HG03175 (cell line): ENCODE measurements at regions not wholly inside any gene's neighbourhood (a gene's known extent, or its start where the extent isn't known, plus 50 kb on each side); places are given as distances from the start of the nearest gene placed in this dataset.
A peak's percentile ranks its signal among the peaks of the same experiment; 100 is the strongest.

ENCODE experiments used
- ATAC-seq: cut with Tn5 transposase; IDR thresholded peaks from one replicate; pipeline ENCODE4 v1.9.1; 2021; ENCODE audit warnings: mild to moderate bottlenecking, moderate library complexity; ENCODE audit not compliant: unreplicated experiment

DNA sequence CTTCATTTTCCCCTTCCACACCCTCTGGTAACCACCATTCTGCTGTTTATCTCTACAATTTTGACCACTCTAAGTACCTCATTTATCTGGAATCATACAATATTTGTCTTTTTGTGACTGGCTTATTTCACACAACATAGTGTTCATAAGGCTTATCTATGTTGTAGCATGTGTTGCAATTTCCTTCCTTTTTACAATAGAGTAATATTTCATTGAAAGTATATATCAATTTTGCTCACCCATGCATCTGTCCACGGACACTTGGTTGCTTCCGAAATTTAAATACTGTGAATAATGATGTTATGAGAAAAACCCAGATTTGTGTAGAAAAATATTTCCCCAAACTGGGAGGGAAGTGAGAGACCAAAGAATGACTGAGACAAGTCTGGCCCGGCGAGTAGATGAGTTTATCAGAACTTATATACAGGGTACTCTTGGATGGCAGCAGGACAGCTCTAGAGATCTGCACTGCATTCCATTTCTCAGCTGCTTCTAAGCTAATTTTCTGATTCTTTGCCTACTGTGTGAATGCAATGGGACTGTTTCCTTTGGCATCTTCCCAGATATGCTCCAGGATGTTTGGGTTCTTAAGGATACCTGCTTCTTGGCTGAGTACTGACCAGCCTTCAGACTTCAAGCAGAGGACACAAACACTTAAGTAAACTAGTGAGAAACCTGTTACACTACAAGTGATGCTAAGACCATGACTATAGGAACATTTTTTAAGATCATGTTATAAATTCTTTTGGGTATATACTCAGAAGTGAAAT lies 834.0 kb upstream of the PCDH9 start:
- no peak for ATAC-seq

DNA sequence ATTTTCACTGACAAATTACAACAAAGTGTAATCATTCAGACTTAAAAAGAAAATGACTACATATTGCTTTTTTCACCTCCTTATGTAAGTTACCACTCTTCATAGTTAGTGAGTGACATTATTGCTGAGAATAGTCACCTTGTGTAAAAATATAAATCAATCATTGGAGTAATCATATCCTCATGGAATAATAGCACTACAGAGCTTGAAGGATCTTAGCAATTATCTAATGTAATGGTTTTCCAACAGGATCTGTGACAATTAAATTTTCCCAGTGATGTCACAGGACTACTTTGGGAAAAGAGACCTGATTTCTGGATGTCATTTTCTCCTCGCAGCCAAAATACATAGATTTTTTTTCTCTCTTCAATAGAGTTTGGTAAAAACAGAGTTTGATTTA lies 833.0 kb upstream of the PCDH9 start:
- ATAC-seq, result no peak

DNA sequence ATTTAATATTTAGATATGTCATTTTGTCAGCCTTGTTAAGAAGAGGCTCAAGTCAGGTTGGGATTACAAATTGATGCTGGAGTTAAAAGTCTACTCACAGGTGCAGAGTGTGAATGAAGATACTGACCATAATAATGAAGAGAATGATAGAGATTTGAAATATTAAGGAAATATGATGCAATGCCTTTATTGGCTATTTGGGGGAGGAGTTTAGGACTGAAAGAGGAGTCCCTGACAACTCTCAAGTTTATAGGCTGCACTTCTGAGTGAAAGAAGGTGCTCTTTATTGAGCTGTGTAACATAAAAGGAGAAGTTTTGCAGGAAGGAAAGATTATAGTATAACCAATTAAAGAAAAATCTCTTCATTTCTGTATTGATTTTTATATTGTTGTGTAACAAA lies 827.7 kb upstream of the PCDH9 start:
- no peak for ATAC-seq

DNA sequence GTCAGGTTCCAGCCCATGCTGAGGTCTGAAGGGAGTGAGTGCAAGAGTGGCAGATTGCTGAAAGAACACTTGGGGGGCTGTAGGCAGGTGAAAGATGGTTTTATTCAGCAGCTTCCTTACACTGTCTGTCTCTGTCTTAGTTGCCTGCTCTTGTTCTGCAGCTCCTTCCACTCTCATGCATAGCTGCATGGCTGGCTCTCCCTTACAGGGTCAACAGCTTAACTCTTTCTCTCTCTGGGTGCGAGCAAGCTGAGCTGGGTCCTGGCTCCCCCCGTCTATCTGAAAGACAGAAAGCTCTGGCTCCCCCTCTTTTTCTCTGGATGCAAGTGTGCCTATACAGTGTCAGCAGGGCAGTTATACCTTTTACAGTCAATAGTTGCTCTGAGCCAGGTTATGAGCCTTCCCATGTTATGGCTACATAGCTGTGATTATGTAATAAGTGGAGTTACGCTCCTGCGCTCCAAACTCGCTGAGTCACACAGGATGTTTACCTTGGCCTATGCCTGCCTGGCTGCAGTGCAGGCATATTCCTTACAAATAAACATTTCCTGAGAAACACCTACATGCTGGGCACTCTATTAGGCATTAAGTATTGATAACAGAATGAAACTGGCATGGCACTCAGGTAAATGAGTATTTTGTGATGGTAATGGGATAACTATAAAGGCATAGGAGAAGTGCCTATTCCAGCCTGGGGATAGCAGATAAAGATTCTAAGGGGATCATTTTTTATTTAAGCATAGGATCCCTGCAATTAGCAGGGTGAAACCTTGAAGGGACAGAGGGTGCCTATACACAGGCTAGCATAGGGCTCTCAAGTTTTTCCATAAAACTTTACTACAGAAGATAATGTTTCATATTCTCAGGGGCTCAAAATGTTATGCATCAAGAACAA lies 826.9 kb upstream of the PCDH9 start:
- no peak for ATAC-seq

DNA sequence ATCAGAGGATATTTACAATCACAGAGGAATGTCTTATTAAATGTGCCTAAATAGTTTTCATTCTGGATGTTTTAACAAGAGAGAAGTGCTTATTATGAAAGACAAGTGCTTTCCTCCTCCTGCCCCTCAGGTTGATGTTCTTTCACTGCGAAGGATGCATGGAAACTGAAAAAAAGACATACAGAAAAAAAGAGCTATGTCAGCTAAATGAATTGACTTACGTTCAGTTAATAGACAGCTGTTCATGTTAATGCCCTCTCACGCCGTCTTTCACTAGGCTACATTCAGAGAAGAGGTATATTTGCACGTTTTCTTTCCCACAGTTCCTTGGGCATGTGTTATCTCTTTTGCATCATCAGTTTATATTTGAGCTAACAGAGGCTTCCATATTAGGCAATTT lies 821.8 kb upstream of the PCDH9 start:
- ATAC-seq, result no peak

DNA sequence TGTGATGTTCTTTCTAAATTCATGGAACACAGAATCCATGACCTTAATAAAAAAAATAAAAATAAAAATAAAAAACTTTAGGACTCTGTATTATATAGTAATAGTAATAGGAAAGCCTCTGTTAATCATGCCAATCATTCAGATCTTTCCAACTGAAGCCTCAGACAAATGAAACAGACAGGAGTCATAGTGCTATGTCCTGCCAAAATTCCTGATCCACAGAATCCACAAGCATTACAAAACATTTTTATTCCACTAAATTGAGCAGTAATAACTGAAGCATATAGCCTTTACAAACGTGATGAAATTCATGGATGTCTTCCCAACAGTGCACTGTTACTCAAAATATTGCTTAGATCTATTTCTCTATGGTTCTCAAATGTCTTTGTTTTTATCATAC lies 820.6 kb upstream of the PCDH9 start:
- no peak for ATAC-seq

DNA sequence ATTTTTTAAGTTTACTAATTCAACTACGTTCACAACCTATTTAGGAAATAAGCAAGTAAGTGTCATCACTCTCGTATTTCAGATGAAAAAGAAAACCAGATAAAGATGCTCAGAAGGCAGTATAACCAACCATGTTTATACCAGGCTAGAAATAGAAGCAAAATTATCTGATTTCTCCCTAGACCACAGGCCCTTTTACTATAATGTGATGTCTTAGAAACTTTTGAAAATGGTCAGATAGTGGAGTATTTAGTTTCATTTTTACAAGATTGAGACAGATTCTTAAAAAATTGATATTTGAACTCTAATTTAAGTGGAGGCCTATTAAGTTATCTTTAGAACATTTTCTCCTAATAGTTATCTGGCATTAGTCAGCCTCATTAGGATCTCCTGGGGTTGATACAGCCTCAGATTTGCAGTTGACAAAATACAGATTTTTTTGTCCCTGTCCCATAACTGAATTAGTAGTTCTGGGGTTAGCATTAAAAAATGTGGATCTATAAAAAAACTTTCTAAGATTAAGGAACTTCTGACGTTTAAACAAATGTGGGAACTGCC lies 818.7 kb upstream of the PCDH9 start:
- no peak for ATAC-seq

DNA sequence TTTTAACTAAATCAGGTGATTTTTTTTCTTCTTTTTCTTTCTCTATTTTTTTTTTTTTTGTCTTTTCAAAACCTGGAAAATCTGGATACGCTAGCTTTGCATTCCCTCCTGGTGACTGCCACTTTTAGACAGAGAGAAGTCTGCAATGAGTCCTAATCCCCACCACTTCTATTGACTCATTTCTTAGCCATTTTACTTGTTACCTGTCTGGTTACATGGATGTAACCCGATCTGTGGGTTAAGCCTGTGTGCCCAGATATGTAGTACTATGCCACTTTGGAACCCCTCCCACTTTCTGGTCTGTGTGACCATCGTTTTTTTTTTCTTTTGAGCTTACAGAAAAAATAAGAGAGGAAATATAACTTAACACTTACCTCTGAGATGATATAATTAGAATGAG lies 817.8 kb upstream of the PCDH9 start:
- no peak for ATAC-seq

DNA sequence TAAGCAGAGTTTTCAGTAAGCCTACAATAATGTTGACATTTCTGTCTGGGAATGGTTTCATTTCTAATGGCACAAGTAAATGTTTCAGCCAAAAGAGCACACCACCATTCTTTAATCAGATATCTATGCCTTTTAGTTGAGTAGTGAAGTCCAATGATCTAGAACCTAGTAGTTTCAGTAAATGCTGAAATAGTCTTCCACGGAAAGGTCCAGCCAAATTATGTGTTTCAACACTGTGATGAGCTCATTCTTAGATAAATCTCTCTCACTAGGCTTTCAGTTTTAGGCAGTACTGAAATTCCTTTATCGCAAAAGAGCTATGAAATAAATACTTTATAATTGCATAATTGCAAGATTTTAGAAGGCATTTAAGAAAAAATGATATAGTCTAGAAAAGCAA lies 816.8 kb upstream of the PCDH9 start:
- ATAC-seq, result no peak

DNA sequence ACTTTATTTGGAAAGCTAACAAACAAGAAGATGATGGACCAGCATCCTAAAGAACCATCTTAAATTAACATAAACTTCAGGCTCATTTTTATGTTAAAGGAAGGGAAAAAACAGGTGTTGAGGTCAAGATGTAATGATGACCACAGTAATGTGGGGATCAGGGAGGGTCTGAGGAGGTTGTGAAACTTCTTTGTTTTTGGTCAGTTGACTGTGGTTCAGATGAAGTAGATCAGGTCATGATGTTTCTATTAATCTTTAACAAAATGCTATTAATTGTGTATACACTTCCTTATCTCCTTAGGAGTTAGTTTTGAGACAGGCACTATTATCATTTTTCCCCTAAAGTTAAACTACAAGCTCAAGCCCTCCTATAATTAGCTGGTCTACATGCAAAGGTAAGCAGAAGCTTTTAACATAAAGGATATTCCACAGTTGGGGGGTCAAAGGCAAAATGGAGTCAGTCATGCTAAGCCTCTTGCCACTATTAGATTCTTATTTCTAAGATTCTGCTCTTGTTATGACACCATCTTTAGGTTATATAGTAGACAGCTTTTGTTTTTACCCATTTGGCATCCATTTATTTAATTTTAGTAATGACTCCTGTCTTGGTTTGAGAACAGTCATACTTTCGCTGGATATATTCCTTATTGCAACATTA lies 800.1 kb upstream of the PCDH9 start:
- ATAC-seq, result peak; percentile 81

DNA sequence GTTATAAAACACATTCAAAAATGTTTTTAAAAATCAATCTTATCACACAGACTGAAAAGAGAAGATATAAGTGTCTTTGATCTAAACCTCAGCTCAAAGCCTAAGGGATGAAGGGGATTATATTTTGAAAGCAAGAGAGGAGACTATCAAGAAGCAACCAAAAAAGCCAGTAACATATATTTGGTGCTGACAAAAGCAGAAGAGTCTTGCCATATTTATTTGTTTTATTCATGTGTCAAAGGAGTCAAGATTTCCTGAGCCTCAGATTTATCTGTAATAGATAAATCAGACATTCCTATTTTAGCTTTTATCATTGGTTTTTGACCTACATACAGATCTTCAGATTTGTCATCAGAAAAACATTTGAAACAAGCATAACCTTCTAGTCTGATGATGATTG lies 798.6 kb upstream of the PCDH9 start:
- no peak for ATAC-seq

DNA sequence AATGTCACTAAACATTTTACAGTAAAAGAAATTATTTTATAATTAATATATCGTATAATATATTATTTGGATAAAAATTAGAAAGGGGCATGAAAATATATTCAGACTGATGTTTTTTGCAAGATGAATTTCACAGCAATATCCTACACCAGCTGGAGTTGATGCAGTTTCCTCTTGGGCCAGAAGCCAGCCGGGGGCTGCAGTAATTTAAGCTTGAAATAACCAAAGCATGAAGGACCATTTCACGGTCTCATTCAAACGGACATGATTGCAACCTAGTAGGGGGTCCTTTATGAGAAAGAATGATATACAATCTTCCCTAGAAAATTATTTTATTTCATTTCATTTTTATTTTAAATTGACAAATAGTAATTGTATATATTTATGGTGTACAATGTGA lies 797.2 kb upstream of the PCDH9 start:
- ATAC-seq, result no peak

DNA sequence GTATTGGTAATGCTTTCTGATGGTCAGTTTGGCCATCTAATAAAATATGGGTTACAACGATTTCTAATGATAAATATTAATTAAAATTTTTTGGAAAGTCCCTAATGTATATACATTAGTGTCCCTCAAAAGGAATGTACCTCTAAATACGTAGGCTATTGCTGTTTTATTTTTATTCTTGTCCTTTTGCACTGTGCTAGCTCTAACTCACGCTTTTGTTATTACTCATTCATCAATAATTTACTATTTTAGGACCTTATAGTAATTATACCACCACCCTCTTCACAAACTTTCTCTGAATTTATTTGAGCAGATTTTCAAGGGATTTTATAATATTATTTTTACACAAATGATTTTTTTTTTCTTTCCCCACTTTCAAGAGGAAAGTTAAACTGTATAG lies 795.9 kb upstream of the PCDH9 start:
- peak; percentile 50 for ATAC-seq

DNA sequence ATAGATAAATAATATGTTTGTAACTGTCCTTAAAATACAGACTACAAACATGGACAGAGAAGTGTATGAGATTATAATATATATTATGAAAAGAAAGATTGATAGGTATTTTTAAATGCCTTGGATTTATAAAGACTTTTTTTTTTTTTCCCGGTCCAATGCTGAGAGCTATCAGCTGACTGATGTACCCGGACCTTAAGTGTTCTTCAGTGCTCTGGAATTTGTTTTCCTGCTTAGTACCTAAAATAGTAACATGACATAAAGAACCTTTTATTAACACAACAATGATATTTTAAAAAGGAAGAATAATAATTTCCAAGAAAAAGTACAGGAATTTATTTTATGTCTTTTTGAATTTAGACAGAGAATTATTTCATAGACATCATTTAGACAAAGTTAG lies 795.5 kb upstream of the PCDH9 start:
- no peak for ATAC-seq

DNA sequence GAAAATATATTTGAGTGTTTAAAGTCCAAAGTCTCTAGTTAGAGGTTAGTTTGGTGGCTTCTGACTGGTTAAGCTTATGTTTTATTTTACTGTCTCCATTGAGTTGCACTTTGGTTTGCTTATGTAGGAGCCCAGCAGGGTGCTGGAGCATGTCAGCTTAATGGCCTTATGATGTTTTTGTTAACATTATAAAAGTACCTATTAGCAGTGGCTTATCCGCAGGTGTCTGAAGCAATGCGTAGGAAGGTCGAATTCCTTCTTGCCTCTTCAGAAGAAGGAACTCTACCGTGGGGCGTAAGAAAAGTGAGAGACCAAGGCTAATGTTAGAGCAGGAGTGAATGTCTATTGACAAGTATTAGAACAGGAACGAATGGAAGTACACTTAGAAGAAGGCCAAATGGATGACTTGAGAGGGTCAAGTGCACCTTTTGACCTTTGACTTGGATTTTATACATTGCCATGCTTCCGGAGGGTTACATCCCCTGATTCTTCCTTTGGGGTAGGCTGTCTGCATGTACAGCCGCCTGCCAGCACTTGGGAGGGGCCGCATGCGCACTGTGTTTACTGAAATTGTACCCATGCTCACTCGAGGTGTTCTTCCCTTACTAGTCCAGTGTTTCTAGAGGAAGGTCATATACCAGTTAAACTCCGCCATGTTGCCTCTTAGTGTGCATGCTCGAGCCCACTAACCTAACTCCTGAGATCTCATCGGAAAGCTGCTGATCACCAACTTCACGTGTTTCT lies 793.9 kb upstream of the PCDH9 start:
- ATAC-seq, result no peak

DNA sequence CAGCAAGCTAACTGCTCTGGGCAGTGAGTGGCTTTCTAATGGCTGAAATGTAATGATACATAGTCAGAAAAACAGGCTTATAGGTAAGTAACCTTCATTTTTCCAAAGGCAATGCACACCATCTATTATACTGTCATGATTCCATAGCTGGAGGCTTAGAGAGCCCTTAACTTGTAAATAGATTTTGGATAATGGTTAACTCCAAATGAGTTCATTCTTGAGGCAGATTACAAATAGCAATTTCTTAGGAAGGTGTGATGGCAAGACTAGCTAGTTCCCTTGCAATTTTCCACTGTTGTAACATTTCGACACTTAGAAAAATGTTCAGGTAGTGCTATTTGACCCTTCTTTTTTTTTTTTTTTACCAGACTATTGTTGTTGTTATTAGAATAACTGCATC lies 789.8 kb upstream of the PCDH9 start:
- ATAC-seq, result no peak

DNA sequence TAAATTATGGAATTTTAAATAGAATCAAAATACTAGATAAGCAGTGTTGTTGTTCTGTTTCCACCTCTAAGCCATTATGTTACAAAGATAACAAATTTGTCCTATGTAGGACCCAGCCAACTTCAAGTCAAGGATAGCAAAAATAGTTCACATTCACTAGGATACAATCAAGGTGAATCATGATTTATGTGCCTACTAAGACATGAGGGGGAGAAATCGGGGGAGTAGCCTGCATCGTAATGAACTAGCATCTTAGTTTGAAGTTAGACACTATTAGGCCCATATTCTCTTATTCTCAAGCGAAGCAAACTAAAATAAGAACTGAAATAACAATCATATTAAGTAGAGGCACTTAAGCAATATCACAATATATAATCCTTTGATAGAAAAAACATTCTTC lies 779.4 kb upstream of the PCDH9 start:
- no peak for ATAC-seq

DNA sequence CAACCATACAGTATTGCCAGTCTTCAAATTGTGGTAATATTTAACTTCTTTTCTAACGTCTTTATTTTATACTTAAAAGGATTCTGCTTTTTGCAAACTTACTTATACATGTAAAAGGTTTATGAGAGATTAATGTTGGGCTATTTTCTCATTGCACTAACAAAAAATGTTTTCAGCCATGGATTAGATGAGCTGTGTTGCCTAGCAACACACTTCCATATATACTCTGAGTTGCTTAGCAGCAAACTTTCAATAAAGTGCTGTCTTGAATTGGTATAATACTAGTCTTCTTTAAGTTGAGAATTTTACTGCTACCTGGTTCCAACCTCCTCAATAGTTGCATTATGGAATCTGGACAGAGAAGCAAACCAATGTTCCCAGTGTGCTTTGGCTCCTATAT lies 777.4 kb upstream of the PCDH9 start:
- ATAC-seq, result no peak

DNA sequence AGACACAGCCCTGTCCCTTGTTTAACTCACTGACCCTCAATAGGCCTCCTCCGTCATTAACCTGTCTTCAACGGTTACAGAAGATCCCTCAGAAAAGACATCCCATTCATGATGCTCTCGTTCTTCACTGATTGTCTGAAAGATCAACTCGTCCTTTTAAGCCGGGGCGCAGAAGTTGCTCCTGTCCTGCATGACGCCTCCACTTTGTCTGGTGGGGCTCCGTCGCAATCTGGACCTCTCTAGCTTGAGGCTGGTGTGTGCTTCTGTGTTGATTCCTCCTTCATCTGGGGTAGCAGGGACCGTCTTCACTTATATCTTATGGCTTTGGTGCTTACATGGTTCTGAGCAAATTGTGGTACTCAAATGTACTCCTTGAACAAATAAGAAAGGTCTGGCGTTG lies 766.0 kb upstream of the PCDH9 start:
- no peak for ATAC-seq

DNA sequence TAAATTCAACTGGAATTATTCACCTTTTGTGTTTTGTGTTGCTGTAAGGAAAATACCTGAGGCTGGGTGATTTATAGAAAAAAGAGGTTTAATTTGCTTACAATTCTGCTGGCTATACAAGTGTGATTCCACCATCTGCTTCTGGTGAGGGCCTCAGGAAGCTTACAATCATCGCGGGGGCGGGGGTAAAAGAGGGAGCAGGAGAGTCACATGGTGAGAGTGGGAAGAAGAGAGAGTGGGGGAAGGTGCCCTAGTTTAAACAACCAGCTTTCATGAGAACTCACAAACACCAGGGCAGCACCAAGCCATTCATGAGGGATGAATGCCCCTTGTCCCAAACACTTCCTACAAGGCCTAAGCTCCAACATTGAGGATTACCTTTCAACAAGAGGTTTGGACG lies 760.7 kb upstream of the PCDH9 start:
- ATAC-seq, result no peak

DNA sequence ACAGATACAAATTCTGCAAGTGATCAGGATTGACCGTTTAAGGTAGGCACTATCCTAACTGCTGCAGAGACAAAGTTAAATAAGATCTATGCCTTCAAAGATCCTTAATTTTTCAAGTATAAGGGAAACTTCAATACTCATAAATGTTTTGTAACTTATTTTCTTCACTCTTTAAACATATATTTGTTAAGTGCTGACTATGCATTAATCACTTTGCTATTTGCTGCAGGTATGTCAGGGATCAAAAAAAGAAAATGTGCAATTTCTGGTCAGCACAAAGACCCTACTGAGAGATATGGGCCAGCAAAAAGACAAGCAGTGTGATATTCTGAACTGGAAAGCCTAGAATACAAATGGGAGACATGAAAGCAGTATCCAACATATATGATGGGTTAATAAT lies 756.1 kb upstream of the PCDH9 start:
- no peak for ATAC-seq
